Panc1 (cell line): ENCODE measurements at regions not wholly inside any gene's neighbourhood (a gene's known extent, or its start where the extent isn't known, plus 50 kb on each side); places are given as distances from the start of the nearest gene placed in this dataset.

Experiments used
- ATAC-seq: fragments of 200-7000 bp; cut with Tn5 transposase; 2 replicates; pipeline ENCODE4 v1.9.1; 2020; ENCODE audit warnings: mild to moderate bottlenecking, moderate library complexity
- BruUV-seq: library from RNA; stranded (reverse); fragments of 400-500 nt; replicated peaks from 2 replicates; lab custom pipeline; 2021; lab: Mats Ljungman, UMichigan
- CTCF ChIA-PET: fragments of 300-600 bp; sonication (Branson Sonifier 250); formaldehyde crosslinking; loops from one replicate; lab custom pipeline; 2022; ENCODE audit warnings: antibody characterized with exemption; lab: Charles Lee
- POLR2A ChIA-PET: fragments of 300-600 bp; sonication (Branson Sonifier 250); formaldehyde crosslinking; loops from one replicate; lab custom pipeline; 2022; ENCODE audit warnings: antibody characterized with exemption; lab: Charles Lee
- DNase-seq: peaks from one replicate; pipeline ENCODE4 v3.0.0-alpha.2; 2010; ENCODE audit warnings: low read depth, low spot score
- H3K27ac ChIP-seq: 2 replicates; pipeline ENCODE4 v1.5.1; 2011; ENCODE audit warnings: mild to moderate bottlenecking, low read length, inconsistent platforms
- H3K27me3 ChIP-seq: fragments of 200-500 bp; sonication (Bioruptor generic); 2 replicates; pipeline ENCODE4 v1.6.0; 2014; ENCODE audit warnings: low read length, inconsistent platforms; ENCODE audit not compliant: control insufficient read depth, insufficient read depth
- H3K36me3 ChIP-seq: fragments of 200-500 bp; sonication (Bioruptor generic); 2 replicates; pipeline ENCODE4 v1.5.1; 2014; ENCODE audit warnings: inconsistent platforms, mild to moderate bottlenecking, low read length, moderate library complexity; ENCODE audit not compliant: control insufficient read depth, insufficient read depth
- H3K4me1 ChIP-seq: 2 replicates; pipeline ENCODE4 v1.5.1; 2011; ENCODE audit warnings: inconsistent platforms, mild to moderate bottlenecking, low read length, moderate library complexity; ENCODE audit not compliant: control insufficient read depth, insufficient read depth
- H3K4me3 ChIP-seq, 2 experiments: 2 replicates each; pipeline ENCODE4 v1.5.1; 2011 to 2012; ENCODE audit warnings: low read depth in 2 of 2, low read length in 2 of 2, mild to moderate bottlenecking in 2 of 2, inconsistent platforms in 1 of 2, moderate library complexity in 1 of 2
- H3K9me3 ChIP-seq: fragments of 200-500 bp; sonication (Bioruptor generic); 2 replicates; pipeline ENCODE4 v1.5.1; 2014; ENCODE audit warnings: low read depth, mild to moderate bottlenecking, inconsistent platforms, low read length, moderate library complexity; ENCODE audit not compliant: control insufficient read depth, insufficient read depth
- POLR2AphosphoS5 ChIP-seq: IDR thresholded peaks from 2 replicates; pipeline ENCODE4 v1.6.1; 2012; ENCODE audit warnings: mild to moderate bottlenecking, low read depth, low read length, moderate library complexity
- SIN3A ChIP-seq: IDR thresholded peaks from 2 replicates; pipeline ENCODE4 v1.6.1; 2012; ENCODE audit warnings: low read depth, mild to moderate bottlenecking, low read length, moderate library complexity, borderline replicate concordance; ENCODE audit not compliant: insufficient read depth
- TCF7L2 ChIP-seq: IDR thresholded peaks from 2 replicates; pipeline ENCODE4 v1.6.1; 2011; ENCODE audit warnings: mild to moderate bottlenecking, low read depth, low read length, inconsistent platforms
- in situ Hi-C: cut with HindIII; loops from 2 replicates; pipeline ENCODE4 v1.10.0; 2016; ENCODE audit warnings: low sequenced_read_pairs, low pct_unique_long_range_greater_than_20kb
- intact Hi-C: fragments of 100-400 bp; cut with micrococcal nuclease; formaldehyde crosslinking; loops from one replicate; pipeline ENCODE4 v1.10.0; 2022; ENCODE audit not compliant: unreplicated experiment
- TF ChIP-seq, protein P1 (sequence below): fragments of 450-650 bp; IDR thresholded peaks from 2 replicates; pipeline ENCODE4 v1.5.1; 2017; ENCODE audit warnings: mild to moderate bottlenecking
- TF ChIP-seq, protein P2 (sequence below), 2 experiments: IDR thresholded peaks; 2 replicates each; pipeline ENCODE4 v1.6.1; 2011 to 2012; ENCODE audit warnings: low read depth in 2 of 2, control low read depth in 1 of 2, low read length in 1 of 2, mild to moderate bottlenecking in 1 of 2, moderate library complexity in 1 of 2; ENCODE audit not compliant: insufficient read depth in 1 of 2

DNA sequence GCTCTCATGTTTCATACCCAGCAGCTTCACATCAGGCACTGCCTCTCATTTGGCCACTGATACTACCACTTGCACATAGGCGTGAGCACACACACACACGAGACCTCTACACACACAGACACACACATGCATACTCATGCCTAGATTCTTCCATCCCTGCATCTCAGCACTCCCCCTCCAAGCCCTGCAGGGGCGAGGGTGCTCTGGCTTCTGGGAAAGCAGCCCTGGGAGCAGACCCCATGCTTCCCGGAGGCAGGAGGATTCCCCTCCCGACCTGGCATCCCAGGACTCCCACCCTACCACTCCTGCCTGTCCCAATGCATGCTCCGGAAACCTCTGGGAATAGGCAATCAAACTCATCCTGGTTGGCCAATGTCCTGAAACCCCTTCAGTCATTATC, 89.1 kb upstream of the SMNDC1 start:
- no peak overlapping the region for H3K4me3 ChIP-seq
- no peaks in the 10 kb centered on the region for H3K27me3 ChIP-seq
- H3K4me1 ChIP-seq = peaks cover 41% of the 10 kb centered on the region
- DNase-seq (no peak), ATAC-seq (no peak)
- ChIA-PET POLR2A (interaction anchor here (0.7 kb wide), 1 partner anchor 78 kb away, joined by 4 read pairs; no protein-coding TSS in a partner anchor), CTCF (no interaction called here)
- BruUV-seq = no TSS peak
- no peak overlapping the region; the same call in 1 of the 2 replicates for H3K27ac ChIP-seq
- in situ Hi-C loops (no loop called here), intact Hi-C loops (no loop called here)
- no peaks in the 10 kb centered on the region for H3K36me3 ChIP-seq
- no peaks in the 10 kb centered on the region for H3K9me3 ChIP-seq
- TF ChIP-seq, protein P1, sequence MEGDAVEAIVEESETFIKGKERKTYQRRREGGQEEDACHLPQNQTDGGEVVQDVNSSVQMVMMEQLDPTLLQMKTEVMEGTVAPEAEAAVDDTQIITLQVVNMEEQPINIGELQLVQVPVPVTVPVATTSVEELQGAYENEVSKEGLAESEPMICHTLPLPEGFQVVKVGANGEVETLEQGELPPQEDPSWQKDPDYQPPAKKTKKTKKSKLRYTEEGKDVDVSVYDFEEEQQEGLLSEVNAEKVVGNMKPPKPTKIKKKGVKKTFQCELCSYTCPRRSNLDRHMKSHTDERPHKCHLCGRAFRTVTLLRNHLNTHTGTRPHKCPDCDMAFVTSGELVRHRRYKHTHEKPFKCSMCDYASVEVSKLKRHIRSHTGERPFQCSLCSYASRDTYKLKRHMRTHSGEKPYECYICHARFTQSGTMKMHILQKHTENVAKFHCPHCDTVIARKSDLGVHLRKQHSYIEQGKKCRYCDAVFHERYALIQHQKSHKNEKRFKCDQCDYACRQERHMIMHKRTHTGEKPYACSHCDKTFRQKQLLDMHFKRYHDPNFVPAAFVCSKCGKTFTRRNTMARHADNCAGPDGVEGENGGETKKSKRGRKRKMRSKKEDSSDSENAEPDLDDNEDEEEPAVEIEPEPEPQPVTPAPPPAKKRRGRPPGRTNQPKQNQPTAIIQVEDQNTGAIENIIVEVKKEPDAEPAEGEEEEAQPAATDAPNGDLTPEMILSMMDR = no peak
- TF ChIP-seq, protein P2, sequence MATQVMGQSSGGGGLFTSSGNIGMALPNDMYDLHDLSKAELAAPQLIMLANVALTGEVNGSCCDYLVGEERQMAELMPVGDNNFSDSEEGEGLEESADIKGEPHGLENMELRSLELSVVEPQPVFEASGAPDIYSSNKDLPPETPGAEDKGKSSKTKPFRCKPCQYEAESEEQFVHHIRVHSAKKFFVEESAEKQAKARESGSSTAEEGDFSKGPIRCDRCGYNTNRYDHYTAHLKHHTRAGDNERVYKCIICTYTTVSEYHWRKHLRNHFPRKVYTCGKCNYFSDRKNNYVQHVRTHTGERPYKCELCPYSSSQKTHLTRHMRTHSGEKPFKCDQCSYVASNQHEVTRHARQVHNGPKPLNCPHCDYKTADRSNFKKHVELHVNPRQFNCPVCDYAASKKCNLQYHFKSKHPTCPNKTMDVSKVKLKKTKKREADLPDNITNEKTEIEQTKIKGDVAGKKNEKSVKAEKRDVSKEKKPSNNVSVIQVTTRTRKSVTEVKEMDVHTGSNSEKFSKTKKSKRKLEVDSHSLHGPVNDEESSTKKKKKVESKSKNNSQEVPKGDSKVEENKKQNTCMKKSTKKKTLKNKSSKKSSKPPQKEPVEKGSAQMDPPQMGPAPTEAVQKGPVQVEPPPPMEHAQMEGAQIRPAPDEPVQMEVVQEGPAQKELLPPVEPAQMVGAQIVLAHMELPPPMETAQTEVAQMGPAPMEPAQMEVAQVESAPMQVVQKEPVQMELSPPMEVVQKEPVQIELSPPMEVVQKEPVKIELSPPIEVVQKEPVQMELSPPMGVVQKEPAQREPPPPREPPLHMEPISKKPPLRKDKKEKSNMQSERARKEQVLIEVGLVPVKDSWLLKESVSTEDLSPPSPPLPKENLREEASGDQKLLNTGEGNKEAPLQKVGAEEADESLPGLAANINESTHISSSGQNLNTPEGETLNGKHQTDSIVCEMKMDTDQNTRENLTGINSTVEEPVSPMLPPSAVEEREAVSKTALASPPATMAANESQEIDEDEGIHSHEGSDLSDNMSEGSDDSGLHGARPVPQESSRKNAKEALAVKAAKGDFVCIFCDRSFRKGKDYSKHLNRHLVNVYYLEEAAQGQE (IDR thresholded peaks at IDR 0.05; ENCODE audit: insufficient read depth in 1 of 2, low read depth in 2 of 2, low read length in 1 of 2) = no peak
- TF ChIP-seq SIN3A = no peak
- no peak for TF ChIP-seq POLR2AphosphoS5
- TF ChIP-seq TCF7L2 = no peak

DNA sequence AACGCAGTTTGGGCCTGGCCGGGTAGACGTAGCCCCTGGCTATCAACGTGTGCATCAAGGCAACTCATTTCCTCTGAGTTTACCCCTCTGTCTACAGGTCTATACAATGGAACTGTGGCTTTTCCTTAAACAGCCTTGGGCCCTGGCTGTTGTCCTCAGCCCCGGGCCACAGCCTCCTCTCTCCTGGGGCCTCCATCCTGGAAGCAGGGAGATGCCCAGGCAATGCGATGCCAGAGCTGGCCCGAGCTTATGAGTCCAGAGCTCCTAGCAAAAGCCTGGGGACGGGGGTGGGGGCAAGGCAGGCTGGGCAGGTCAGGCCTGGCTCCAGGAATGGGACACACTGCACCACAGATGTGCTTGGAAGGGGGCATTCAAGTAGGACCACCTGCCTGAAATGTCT, 89.6 kb upstream of the SMNDC1 start:
- no peak for TF ChIP-seq POLR2AphosphoS5
- no peak for TF ChIP-seq TCF7L2
- no peak for TF ChIP-seq SIN3A
- TF ChIP-seq, protein P1 = no peak
- TF ChIP-seq, protein P2 (IDR thresholded peaks at IDR 0.05; ENCODE audit: insufficient read depth in 1 of 2, low read depth in 2 of 2, low read length in 1 of 2) = no peak
- Histone ChIP-seq H3K27me3 (no peaks in the 10 kb centered on the region), H3K27ac (peak overlapping the region; percentile 10; the same call in 1 of the 2 replicates), H3K36me3 (no peaks in the 10 kb centered on the region), H3K4me1 (peaks cover 46% of the 10 kb centered on the region), H3K9me3 (no peaks in the 10 kb centered on the region), H3K4me3 (no peak overlapping the region)
- in situ Hi-C loops = no loop called here
- CTCF ChIA-PET = interaction anchor here (0.7 kb wide), 1 partner anchor 18 kb away, joined by 3 read pairs; no protein-coding TSS in a partner anchor
- DNase-seq = no peak
- ATAC-seq = no peak
- POLR2A ChIA-PET = interaction anchor here (0.7 kb wide), 1 partner anchor 79 kb away, joined by 4 read pairs; no protein-coding TSS in a partner anchor
- intact Hi-C loops = no loop called here
- BruUV-seq = no TSS peak
